HT1080 (cell line): ENCODE measurements at regions not wholly inside any gene's neighbourhood (a gene's known extent, or its start where the extent isn't known, plus 50 kb on each side); places are given as distances from the start of the nearest gene placed in this dataset.

Source experiments
- DNase-seq: peaks from one replicate; pipeline ENCODE4 v3.0.0-alpha.2; 2015; ENCODE audit warnings: low read depth

DNA sequence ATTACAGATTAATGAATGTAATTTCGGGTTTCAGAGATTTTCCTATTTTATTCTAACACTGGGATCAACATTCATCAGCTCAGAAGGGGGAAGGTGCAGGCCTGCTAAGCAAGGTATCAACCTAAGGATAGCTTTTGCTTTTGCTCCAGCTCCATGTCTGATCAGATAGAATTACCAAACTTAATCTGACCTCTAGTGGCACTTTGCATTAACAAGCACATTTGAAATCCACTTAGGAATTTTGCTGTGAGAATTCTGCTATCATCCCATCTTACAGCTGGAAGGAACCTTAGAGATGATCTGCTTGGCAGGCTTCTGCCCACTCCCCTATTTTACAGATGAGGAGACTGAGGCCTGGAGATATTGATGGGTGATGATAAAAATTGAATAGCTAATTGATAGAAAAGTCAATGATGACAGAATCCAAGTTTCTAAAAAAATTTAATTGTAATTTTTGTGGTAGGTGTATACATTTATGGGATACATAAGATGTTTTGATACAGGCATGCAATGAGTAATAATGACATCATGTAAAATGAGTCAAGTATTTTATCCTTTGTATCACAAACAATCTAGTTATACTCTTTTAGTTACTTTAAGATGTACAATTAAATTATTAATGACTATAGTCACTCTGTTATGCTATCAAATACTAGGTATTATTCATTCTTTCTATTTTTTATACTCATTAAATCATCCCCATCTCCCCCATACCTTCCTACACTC is 209.2 kb upstream of the ZPLD1 start:
- DNase-seq: peak; percentile 64

DNA sequence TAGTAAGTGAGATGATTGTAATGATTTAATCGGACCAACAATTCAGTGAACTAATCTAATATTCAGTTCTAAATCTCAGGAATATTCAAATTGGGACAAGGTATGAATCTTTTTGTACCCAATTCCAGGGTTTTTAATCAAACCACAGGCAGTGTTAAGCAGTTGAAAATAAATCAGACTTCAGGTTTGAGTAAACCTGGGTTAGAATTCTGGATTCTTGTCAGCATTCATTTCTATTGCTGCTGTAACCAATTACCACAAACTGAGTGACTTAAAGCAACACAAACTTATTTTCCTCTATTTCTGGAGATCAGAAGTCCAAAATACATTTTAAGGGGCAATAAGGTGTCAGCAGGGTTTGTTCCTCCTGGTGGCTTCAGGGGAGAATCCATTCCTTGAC is 208.4 kb upstream of the ZPLD1 start:
- DNase-seq: no peak

DNA sequence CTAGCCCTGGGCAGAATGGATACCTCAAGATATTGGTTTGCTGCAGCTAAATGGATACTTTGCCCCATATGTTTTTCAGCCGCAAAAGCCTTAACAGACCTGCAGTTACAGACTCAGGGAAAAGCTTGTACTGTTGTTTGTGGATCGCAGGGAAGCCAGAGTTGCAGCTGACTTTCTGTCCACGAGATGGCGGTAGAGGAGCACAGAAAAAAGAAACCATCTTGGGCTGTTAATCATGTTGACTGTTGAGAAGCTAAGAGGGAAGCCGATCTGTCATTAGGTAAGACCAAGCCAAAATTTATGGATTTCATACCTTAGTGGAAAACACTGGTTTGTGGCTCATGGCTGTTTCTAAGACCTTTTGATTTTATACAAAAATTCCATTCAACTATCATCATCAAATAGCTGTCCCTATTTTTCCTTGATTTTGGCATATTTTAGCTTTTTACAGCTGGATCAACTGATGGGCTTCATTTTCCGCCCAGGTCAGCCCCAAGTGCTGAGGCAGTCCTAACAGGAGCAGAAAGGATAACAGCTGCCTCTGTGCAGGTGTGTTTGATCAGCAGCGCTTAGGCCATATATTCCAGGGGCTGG is 205.7 kb upstream of the ZPLD1 start:
- DNase-seq: peak; percentile 89

DNA sequence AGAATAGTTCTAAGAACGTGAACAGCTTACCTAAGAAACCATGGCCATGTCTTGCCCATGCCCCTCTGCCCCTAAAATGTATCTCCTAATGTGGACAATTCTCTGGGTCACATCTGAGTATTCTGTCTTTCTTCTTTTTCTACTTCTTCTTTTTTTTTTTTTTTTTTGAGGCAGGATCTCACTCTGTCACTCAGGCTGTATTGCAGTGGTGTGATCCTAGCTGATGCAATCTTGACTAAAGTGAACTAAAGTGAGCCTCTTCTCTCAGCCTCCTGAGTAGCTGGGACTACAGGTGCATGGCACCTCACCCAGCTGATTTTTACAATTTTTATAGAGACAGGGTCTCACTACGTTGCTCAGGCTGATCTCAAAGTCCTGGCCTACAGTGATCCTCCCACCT is 204.8 kb upstream of the ZPLD1 start:
- DNase-seq: no peak

DNA sequence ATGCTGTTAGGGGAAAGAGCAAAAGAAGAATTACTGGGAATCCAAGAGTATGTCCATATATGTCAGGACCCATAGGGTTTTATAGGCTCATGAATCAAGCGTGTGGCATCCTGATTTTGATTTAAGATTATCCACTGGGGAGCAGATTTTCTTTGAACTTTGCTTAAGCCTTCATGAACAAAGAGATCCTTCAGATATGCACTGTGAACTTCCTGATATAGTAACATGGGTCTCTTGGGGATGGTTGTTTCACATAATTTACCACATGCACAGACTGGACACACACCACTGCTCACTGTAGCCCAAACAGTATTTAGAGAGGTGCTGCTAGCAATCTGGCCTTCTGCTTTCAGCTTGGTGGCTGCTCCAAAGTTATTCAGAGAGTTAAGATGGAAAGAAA is 200.9 kb upstream of the ZPLD1 start:
- no peak for DNase-seq

DNA sequence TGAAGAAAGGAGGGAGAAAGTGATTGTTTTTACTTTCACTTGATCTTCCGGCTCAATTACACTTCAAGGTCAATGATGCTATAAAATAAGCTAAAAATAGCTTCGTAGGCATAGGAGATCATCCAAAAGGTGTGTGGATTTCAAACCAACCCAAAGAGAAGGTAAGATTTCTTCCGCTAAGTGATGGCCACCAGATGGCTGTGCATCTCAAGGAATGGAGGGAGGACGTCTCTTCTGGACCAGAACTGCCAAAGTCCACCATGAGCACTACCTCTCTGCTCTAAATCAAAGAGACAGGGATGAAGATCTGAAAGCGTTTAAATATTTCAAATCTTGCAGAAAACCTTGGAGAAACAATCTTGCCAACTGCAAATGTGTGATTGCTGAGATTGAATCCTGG is 199.1 kb upstream of the ZPLD1 start:
- peak; percentile 39 for DNase-seq

DNA sequence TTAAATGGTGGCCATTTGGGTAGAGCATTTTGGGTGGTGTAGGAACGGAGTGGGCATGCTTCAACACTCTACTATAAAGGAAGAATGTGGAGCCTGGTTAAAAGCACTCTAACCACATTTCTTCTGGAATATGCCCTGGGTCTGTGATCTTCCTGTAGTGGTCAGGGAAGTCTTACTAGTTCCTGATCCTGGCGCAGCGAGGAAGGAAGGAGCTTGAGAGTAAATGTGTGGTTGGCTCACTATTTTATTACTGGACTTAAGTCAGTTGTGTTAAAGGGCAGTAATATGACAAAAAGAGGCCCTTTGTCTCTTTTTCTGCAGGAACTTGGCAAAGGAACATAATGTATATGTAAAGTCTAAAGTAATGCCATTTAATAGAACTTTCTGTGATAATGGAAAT is 197.6 kb upstream of the ZPLD1 start:
- DNase-seq: no peak

DNA sequence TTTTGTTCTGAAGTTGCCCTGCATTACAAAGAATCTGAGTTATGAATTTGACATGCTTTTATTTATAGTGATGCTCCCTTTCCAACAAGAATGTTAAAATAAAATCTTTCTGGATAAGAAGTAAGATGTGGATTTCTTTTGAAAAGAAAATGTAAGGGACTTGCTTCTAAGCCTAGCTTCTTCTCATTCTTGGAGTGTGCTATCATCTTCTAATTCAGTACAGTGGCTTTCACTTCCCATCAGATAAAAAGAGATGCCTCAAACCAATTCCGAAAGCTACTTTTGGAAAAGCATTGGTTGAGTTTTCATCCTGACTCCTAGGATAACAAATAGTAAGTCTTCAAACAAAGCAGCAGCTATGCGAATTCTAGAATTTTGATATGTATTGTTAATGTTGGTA is 197.0 kb upstream of the ZPLD1 start:
- no peak for DNase-seq

DNA sequence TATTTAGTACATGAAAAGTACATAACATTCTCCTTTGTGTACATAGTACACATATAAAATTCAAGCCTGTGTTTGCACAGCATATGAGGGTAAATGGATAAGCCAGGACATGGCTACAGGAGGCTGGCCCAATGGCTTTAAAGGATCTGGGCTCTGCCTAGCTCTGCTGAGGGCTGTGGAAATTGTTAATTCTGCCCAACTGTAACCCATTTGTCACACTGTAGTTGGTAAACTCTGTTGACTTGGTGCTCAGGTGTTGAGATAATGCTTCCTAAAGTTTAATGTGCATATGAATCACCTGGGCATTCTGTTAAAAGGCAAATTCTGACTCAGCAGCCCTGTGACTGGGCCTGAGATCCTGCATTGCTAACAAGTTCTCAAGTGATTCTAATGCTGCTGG is 196.5 kb upstream of the ZPLD1 start:
- peak; percentile 66 for DNase-seq

DNA sequence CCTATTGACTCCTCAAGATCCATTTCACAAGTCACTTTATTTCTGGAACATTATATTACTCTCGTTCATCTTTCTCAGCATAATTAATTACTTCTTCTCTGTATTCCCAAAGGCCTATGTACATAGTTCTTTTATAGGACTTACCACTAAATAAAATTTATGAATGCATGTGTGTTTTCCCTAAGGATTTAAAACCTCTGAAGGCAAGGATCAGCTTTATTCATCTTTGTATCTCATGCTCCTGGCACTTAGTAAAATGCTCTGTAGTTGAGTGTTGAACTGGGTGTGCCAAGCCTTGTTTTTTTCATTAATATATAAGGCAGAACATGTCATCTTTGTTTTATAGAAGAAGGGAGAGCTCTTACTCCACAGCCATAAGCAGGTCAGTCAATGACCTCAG is 194.1 kb upstream of the ZPLD1 start:
- DNase-seq: no peak

DNA sequence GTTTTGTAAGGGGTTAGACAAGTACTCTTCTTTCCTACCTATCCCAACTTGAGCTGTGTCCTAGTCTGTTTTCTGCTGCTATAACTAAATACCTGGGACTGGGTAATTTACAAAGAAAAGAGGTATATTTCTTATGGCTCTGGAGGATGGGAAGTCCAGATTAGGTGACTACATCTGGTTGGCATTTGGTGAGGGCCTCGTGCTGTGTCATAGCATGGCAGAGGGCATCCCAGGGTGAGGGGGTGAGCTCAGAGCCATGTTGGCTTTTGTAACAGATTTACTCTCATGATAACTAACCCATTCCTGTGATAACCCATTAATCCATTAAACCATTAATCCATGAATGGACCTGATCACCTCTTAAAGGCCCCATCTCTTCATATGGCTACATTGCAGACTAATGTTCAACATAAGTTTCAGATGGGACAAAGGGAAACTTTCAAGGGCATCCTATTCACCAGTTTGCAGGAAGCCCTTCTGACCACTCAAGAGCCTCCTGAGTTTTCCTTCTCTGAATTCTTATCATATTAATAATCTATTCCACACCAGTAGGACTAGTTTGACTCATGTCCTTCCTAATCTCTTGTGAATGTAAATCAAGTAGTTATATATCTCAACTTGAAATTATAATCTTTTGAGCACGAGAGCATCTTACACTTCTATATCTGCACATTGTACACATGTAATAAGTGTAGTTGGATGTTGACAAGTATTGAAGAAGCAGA is 185.7 kb upstream of the ZPLD1 start:
- DNase-seq: peak; percentile 62

DNA sequence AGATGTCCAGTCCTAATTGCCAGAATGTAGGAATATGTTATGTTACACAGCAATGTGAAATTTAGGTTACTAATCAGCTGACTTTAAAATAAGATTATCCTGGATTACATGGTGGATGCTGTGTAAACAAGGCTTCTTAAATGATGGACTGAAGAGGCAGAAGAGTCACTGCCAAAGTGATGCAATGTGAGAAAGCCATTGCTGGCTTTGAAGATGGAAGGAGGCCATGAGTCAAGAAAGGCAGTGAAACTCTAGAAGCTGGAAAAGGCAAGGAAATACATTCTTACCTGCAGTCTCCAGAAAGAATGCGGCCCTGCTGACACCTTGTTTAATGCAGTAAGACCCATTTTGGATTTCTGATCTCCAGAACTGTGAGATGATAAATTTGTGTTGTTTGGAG is 179.1 kb upstream of the ZPLD1 start:
- DNase-seq: no peak

DNA sequence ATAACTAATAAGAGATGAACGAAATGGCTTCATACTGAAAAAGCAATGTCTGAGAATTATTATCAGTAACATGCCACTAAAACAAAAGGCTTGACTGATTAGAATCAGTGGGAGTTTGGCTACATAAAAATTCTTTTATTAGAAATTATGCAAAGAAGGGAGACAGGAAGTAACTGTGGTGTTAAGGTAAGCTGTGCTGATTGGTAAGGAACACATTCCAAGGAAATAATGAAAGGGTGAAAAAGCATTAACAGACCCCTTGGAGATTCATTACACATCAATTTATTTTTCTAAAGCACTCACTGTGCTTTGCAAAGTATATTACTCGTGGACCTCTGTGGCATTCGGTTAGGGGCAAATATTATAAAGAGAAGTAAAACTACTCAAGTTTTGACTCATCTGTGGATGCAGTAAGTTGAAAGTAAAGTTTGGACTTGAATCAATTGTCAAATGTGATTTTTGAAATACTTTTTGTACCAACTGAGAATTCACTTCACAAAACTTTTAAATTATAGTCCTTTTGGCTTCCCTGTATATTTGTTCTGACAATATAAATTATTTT is 176.1 kb upstream of the ZPLD1 start:
- DNase-seq: no peak

DNA sequence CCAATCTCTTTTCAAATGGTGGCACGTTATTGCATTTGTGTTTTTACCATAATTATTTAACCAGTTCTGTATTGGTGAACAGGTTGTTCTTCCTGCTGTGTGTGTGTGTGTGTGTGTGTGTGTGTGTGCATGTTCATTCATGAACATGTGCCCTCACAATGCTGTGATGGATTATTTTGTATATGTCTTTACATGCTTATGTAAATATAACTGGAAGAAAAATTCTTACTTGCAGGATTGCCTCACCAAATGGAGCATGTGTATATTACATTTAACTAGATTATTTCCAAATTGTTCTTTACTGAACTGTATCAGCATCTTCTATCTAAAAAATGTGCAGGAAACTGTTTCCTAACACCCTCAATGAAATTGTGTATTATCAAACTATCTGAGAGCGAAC is 175.2 kb upstream of the ZPLD1 start:
- DNase-seq: no peak

DNA sequence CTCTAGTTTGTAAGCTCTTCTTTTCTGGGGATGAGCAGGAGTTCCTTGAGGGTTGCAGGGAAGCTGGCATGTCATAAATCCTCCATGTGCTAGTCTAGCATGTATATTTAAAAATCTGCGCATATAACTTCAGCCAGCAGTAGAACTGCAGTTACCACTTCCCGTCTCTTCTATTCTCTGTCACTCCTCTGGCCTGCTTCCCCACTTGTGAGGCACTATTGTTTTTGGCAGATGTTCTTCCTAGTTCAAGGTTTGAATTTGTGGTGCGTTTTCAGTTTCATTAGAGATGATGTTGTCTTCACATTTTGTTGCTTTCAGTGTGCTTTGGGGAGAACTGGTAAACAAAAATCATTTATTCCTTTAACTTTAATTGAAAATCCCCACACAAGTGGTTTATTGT is 169.1 kb upstream of the ZPLD1 start:
- no peak for DNase-seq

DNA sequence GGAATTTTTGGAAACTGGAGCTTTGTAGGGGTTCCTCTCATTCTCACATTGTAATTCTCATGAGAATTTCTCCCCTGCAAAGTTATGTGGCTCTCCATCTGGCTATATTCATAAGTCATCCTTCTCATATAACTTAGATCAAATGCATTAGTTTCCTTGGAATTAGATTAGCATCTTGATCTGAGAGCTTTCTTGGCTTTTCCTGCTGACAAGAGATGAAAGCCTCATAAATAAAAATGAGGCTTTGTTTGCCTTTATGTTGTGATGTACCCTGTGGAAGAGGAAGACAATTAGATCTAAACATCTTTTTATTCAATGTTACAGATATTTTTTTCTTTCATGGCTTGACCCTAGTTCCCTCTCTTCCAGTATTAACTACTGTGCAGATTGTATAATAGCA is 165.4 kb upstream of the ZPLD1 start:
- DNase-seq: no peak

DNA sequence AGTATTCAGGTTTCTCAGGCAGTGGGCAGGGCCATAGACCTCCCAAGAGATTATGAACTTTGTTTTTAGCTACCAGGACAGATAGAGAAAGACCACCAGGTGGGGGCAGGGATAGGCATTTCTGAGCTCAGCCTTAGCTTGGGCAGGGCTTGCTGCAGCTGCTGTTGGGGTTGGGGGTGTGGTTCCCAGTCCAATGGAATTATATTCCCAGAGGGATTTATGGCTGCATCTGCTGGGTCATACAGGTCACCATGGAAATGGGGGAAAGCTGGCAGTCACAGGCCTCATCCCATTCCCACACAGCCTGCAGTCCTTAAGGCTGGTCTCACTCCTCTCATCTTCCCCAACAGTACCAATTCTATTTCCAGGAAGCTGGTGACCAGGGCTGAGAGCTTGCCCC is 144.6 kb upstream of the ZPLD1 start:
- DNase-seq: no peak

DNA sequence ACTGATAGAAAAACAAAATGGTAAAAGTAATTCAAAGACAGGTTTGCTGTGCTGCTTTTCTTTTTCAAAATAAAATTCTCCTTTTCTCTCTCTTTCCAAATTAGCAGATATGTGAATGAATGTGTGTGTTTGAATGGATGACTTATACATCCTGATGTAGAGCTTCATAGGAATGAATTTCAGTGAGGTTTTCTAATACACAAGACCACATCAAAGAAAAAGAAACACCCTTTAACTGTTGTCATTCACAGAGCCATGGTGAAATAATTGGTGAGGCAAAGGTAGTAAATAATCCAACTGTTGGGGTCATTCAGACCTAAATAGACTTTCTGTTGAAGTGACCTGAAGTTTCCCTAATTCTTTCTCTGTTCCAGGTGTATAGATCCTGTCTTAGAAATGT is 139.1 kb upstream of the ZPLD1 start:
- DNase-seq: no peak

DNA sequence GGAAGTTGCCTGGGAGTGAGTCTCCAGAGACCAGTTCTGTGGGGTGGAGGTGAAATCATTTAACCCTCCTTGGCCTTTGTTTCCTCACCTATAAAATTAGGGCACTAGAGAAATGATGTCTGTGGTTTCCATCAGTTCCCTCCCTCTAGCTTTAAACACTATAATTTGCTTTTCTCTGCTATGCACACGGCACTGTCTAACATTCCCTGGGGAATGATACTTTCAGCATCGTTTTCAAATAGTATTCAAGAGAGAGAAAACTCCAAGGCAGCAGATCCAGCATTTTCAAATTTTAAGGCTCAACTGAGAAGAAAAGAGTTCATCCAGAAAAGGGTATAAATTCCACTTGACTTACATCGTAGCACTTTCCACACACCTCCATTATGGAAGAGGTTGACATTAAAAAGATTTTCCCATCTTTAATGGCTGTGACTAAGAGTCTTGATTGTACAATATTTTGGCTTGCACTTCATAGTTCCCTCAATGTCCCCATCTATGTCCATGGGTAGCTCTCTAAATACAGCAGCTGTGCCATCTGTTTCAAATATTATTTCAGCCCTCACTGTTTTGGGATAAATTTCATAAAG is 137.7 kb upstream of the ZPLD1 start:
- DNase-seq: no peak

DNA sequence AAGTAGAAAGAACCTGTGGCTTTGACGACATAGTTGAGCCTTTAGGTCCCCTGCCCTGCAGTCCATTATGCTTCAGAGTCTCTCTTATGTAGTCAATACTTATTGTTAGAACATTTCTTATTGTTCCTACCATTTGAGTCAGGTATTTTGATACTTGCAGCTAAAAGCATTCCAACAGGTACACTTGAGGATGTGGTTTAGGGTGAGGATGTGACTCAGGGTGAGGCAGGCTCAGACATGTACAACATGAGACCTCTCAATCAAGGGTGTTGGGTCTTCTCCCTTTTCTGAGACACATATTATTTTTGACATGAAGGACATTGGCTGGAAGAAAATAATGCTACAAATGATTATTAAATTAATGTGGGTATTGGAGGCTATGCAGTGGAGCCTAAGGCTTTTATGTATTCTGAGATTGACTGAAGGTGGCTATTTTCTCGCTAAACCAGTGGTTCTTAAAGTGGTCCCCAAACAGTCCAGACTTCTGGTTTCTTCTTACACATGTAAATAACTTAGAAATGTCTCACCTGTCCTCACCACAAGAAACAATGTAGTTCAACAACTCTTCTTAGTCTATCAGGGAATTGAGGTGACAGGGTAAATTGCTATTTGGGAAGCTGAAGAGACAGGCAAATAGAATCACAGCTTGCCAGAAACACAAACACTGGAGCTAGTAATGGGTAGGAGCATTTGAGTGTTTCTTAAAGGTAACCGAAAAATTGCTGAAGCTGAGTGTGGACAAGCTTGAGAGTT is 135.5 kb upstream of the ZPLD1 start:
- peak; percentile 94 for DNase-seq

DNA sequence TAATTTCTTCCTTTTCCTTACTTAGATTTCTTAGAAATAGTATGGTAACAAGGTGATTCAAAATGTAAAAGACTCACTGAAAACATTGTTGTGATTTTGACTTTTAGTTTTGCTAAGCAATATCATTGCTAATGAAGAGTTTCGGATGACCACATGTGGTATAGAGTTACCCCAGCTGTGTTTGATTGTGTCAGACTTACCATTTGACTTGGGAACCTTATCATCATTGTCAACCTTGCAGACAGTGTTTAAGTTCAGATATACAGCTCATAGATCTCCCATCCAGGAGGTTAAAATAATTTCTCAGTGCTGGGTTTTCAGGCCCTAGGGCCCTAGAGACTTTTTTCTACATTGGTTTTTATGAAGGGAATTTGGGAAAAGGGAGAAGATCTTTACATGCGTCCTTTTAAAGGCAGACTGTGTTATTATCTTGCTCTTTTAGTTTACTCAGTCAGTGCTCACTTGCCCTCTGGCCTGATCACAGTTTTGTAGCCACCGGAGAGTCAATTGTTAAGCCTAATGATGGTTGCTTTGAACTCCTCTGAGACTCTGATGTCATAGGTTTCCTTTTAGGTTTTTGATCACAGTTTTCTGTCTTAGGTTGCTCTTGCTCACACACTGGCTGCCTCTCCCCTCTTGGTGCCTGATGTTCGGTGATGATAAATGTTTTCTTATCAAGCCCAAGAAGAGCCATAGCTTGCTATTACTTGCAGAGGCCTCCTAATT is 133.5 kb upstream of the ZPLD1 start:
- no peak for DNase-seq
